KMS-11 (cell line): ENCODE measurements at regions not wholly inside any gene's neighbourhood (a gene's known extent, or its start where the extent isn't known, plus 50 kb on each side); places are given as distances from the start of the nearest gene placed in this dataset.

Experiments
- H2AFZ ChIP-seq: fragments of 200-600 bp; sonication (generic); 2 replicates; pipeline ENCODE4 v1.6.1; 2016; ENCODE audit warnings: antibody characterized with exemption, mixed run types, low read depth
- H3K27ac ChIP-seq: fragments of 200-600 bp; sonication (generic); 2 replicates; pipeline ENCODE4 v1.6.1; 2016; ENCODE audit warnings: mild to moderate bottlenecking, mixed run types
- H3K27me3 ChIP-seq: fragments of 200-600 bp; sonication (generic); 2 replicates; pipeline ENCODE4 v1.6.1; 2017; ENCODE audit warnings: mild to moderate bottlenecking, low read depth, mixed run types, moderate library complexity; ENCODE audit not compliant: insufficient read depth
- H3K36me3 ChIP-seq: fragments of 200-600 bp; sonication (generic); 2 replicates; pipeline ENCODE4 v1.6.1; 2017; ENCODE audit warnings: mild to moderate bottlenecking, mixed run types; ENCODE audit not compliant: insufficient read depth
- H3K4me1 ChIP-seq: fragments of 200-600 bp; sonication (generic); 2 replicates; pipeline ENCODE4 v1.6.1; 2016; ENCODE audit warnings: mild to moderate bottlenecking, low read depth, mixed run types; ENCODE audit not compliant: poor library complexity, severe bottlenecking
- H3K4me2 ChIP-seq: fragments of 200-600 bp; sonication (generic); 2 replicates; pipeline ENCODE4 v1.7.0; 2016; ENCODE audit warnings: mild to moderate bottlenecking, mixed run types
- H3K4me3 ChIP-seq: fragments of 200-600 bp; sonication (generic); IDR thresholded peaks from 2 replicates; pipeline ENCODE4 v1.6.1; 2017; ENCODE audit warnings: low read depth, low read length, mixed read lengths; ENCODE audit not compliant: insufficient read depth
- H3K79me2 ChIP-seq: fragments of 200-600 bp; sonication (generic); 2 replicates; pipeline ENCODE4 v1.6.1; 2016; ENCODE audit warnings: low read depth, mixed run types; ENCODE audit not compliant: insufficient read depth
- H3K9ac ChIP-seq: fragments of 200-600 bp; sonication (generic); 2 replicates; pipeline ENCODE4 v1.6.1; 2016; ENCODE audit warnings: mild to moderate bottlenecking, mixed run types
- H4K20me1 ChIP-seq: fragments of 200-600 bp; sonication (generic); 2 replicates; pipeline ENCODE4 v1.6.1; 2016; ENCODE audit warnings: mild to moderate bottlenecking, mixed run types; ENCODE audit not compliant: insufficient read depth
- TF ChIP-seq, protein P1 (sequence below): fragments of 200-600 bp; sonication (generic); conservative IDR thresholded peaks from 2 replicates; pipeline ENCODE4 v1.6.1; 2017; ENCODE audit warnings: low read depth, mild to moderate bottlenecking, antibody characterized with exemption, low read length, moderate library complexity, mixed read lengths

DNA sequence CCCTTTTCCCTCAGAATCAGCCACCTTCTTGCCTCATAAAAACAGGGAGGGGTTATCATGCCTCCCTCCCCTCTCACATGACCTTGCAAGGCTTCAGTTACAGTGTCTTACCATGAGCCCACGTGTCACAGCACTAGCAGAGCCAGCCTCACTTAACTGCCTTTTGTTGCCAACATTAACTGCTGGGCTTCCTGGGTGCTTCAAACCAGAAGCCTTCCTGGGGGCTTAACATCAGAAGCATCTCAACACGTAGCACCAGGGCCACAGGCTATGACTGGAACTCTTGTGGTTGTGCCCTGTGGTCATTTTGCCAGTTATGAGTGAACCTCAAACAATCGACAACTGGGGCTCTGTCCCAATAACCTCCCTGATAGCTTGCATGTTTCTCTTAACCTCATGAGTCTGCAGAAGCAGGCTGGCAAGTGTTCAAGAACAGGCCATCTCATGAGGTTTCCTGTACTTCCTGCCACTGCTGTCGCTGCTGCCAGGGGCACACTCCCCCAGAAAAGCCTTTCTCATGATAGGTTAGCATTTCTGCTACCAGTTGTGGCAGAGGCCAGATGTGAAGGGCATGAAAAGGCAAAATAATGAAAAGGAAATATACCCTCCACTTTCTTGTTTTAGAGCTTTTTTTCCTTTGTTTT, 132.2 kb downstream of the GLUL start:
- Histone ChIP-seq H3K9ac (peak overlapping the region; percentile 36), H3K27me3 (no peaks in the 10 kb centered on the region), H3K79me2 (no peaks in the 10 kb centered on the region), H4K20me1 (no peaks in the 10 kb centered on the region), H3K4me3 (peak overlapping the region; percentile 85), H3K36me3 (no peaks in the 10 kb centered on the region), H3K4me1 (peaks cover 45% of the 10 kb centered on the region), H2AFZ (peak overlapping the region; percentile 49), H3K4me2 (peak overlapping the region; percentile 52), H3K27ac (peak overlapping the region; percentile 86)
- TF ChIP-seq, protein P1, sequence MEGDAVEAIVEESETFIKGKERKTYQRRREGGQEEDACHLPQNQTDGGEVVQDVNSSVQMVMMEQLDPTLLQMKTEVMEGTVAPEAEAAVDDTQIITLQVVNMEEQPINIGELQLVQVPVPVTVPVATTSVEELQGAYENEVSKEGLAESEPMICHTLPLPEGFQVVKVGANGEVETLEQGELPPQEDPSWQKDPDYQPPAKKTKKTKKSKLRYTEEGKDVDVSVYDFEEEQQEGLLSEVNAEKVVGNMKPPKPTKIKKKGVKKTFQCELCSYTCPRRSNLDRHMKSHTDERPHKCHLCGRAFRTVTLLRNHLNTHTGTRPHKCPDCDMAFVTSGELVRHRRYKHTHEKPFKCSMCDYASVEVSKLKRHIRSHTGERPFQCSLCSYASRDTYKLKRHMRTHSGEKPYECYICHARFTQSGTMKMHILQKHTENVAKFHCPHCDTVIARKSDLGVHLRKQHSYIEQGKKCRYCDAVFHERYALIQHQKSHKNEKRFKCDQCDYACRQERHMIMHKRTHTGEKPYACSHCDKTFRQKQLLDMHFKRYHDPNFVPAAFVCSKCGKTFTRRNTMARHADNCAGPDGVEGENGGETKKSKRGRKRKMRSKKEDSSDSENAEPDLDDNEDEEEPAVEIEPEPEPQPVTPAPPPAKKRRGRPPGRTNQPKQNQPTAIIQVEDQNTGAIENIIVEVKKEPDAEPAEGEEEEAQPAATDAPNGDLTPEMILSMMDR, result no peak

DNA sequence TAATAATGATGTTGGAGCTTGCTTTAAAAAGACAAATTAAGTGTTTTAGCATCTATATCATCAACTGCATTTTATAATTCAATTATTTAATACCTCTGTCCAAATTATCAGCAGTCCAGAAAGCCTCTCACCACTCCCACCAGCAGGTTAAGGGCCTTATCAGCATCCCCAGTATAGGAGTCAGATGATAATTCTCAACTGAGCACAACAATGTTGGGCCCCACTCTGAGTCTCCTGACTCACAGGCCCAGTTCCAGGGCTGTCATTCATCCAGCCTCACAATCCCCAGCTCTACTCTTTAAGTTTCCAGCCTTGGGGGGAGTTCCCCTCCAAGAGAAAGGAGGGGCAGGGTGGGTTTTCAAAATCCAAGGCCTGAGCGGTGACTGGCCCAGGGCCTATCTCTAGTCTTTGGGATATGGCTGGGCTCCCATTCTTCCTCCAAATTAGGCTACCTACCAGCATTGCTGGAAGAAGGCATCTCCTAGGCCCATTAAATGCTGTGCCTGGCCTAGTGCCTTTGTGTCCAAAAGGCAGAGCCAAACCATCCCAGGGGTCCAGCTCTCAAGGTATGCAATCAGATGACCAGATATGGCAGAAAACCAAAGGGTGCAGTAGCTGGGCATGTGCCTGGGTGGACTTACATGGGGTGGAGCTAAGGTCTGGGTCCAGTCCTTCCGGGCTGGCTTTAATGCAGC, 134.1 kb downstream of the GLUL start:
- no peaks in the 10 kb centered on the region for H3K79me2 ChIP-seq
- TF ChIP-seq, protein P1, result no peak
- H3K27me3 ChIP-seq, result no peaks in the 10 kb centered on the region
- no peaks in the 10 kb centered on the region for H3K36me3 ChIP-seq
- H3K9ac ChIP-seq, result no peak overlapping the region
- no peak overlapping the region for H3K27ac ChIP-seq
- H3K4me1 ChIP-seq, result peaks cover 42% of the 10 kb centered on the region
- H3K4me3 ChIP-seq, result no peak overlapping the region
- H4K20me1 ChIP-seq, result no peaks in the 10 kb centered on the region
- no peak overlapping the region for H3K4me2 ChIP-seq
- H2AFZ ChIP-seq, result no peak overlapping the region

DNA sequence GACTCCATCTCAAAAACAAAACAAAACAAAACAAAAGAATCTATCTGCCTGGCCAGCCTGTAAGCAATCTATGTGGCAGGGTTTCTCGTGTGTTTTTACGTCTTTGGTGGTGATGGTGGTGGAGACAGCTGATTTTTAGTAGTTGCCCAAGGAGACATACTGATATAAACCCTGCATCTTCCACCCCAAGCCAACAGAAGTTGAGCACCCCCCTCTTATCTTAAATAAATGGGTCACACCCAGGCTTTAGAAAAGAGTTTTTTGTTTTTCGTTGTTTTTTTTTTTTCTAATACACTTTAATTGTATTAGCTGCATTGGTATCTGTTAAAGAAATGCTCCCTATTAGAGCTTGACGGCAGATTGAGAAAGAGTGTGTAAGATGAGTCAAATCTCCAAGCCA, 134.7 kb downstream of the GLUL start:
- Histone ChIP-seq H4K20me1 (no peaks in the 10 kb centered on the region), H3K79me2 (no peaks in the 10 kb centered on the region), H3K4me1 (peaks cover 36% of the 10 kb centered on the region), H3K36me3 (no peaks in the 10 kb centered on the region), H2AFZ (no peak overlapping the region), H3K9ac (no peak overlapping the region), H3K4me2 (no peak overlapping the region), H3K27ac (no peak overlapping the region), H3K27me3 (no peaks in the 10 kb centered on the region), H3K4me3 (no peak overlapping the region)
- TF ChIP-seq, protein P1, result no peak

DNA sequence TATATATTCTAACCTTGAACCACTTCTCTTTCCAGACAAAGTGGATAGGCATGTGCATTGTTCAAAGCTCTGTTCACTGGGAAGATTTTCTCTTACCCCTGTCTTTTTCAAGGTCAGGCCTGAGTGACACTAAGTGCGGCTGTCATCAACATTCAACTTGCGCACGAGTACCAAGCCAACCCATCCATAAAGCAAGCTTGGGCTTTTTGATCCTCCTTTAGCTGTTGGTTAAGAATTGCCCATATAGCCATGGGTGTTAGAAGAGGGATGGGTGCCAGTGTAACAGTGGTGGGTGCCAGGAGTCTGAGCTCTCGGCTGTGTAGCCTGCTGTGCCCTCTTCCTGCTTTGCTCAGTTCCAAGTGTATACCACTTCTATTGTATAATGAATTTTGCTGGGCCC, 136.1 kb downstream of the GLUL start:
- H4K20me1 ChIP-seq, result no peaks in the 10 kb centered on the region

More for the DNA sequence above, 136.1 kb downstream of the GLUL start:
- TF ChIP-seq, protein P1, result no peak
- Histone ChIP-seq H3K27me3 (no peaks in the 10 kb centered on the region), H3K9ac (no peak overlapping the region), H3K79me2 (no peaks in the 10 kb centered on the region), H3K4me2 (no peak overlapping the region), H3K4me1 (peaks cover 21% of the 10 kb centered on the region), H2AFZ (no peak overlapping the region), H3K27ac (no peak overlapping the region), H3K4me3 (no peak overlapping the region), H3K36me3 (no peaks in the 10 kb centered on the region)
